ENCODE measurements at regions not wholly inside any gene's neighbourhood (a gene's known extent, or its start where the extent isn't known, plus 50 kb on each side); places are given as distances from the start of the nearest gene placed in this dataset.

GRCh38 chr16:61596655-61597054 lies 439.6 kb downstream of the CDH8 start:
- H3K4me3 ChIP-seq (ENCODE audit: low read depth, low read length): no peak overlapping the region
- TF ChIP-seq CTCF (IDR thresholded peaks at IDR 0.05; ENCODE audit: borderline replicate concordance, insufficient read depth, low read depth, low read length): no peak

- no peak for TF ChIP-seq CTCF (IDR thresholded peaks at IDR 0.05; ENCODE audit: borderline replicate concordance, insufficient read depth, low read depth, low read length)
- H3K4me3 ChIP-seq (ENCODE audit: low read depth, low read length): no peak overlapping the region
These were observed 440.6 kb downstream of the CDH8 start for GRCh38 chr16:61595605-61596004.

- no peak for TF ChIP-seq CTCF (IDR thresholded peaks at IDR 0.05; ENCODE audit: borderline replicate concordance, insufficient read depth, low read depth, low read length)
- no peak overlapping the region for H3K4me3 ChIP-seq (ENCODE audit: low read depth, low read length)
These were observed 445.7 kb downstream of the CDH8 start for GRCh38 chr16:61590577-61590976.

GRCh38 chr16:61587526-61587925 lies 448.7 kb downstream of the CDH8 start:
- no peak for TF ChIP-seq CTCF (IDR thresholded peaks at IDR 0.05; ENCODE audit: borderline replicate concordance, insufficient read depth, low read depth, low read length)
- no peak overlapping the region for H3K4me3 ChIP-seq (ENCODE audit: low read depth, low read length)

GRCh38 chr16:61581417-61582046 lies 454.7 kb downstream of the CDH8 start:
- no peak overlapping the region for H3K4me3 ChIP-seq (ENCODE audit: low read depth, low read length)
- no peak for TF ChIP-seq CTCF (IDR thresholded peaks at IDR 0.05; ENCODE audit: borderline replicate concordance, insufficient read depth, low read depth, low read length)

- no peak for TF ChIP-seq CTCF (IDR thresholded peaks at IDR 0.05; ENCODE audit: borderline replicate concordance, insufficient read depth, low read depth, low read length)
- no peak overlapping the region for H3K4me3 ChIP-seq (ENCODE audit: low read depth, low read length)
These were observed 455.7 kb downstream of the CDH8 start for GRCh38 chr16:61580579-61580978.

- no peak overlapping the region for H3K4me3 ChIP-seq (ENCODE audit: low read depth, low read length)
- no peak for TF ChIP-seq CTCF (IDR thresholded peaks at IDR 0.05; ENCODE audit: borderline replicate concordance, insufficient read depth, low read depth, low read length)
These were observed 457.0 kb downstream of the CDH8 start for GRCh38 chr16:61579195-61579594.
